GM23248 (cell line): ENCODE measurements at regions not wholly inside any gene's neighbourhood (a gene's known extent, or its start where the extent isn't known, plus 50 kb on each side); places are given as distances from the start of the nearest gene placed in this dataset.

Experiments
- EZH2 ChIP-seq: fragments of 200-600 bp; sonication (generic); IDR thresholded peaks from 2 replicates; pipeline ENCODE4 v1.6.1; 2018; ENCODE audit warnings: antibody characterized with exemption, mild to moderate bottlenecking; ENCODE audit not compliant: insufficient read depth, poor library complexity, severe bottlenecking
- EZH2phosphoT487 ChIP-seq: fragments of 200-600 bp; sonication (generic); IDR thresholded peaks from 2 replicates; pipeline ENCODE4 v1.6.1; 2018; ENCODE audit warnings: antibody characterized with exemption, moderate library complexity, mild to moderate bottlenecking, low read depth; ENCODE audit not compliant: insufficient read depth

DNA sequence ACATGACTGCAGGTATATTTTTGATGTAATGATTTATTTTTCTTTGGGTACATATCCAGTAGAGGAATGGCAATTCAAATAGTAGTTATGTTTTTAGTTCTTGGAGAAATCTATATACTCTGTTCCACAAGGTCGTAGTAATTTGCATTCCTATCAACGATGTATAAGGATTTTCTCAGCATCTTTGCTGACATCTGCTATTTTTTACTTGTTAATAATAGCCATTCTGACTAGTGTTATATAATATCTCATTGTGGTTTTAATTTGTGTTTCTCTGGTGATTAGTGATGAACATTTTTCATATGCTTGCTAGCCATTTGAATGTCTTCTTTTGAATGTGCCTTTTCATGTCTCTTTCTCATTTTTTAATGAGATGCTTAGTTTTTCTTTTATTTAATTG, 292.1 kb upstream of the RGS18 start:
- TF ChIP-seq EZH2, result no peak
- no peak for TF ChIP-seq EZH2phosphoT487
